Neural cell (in vitro differentiated cells): ENCODE measurements at regions not wholly inside any gene's neighbourhood (a gene's known extent, or its start where the extent isn't known, plus 50 kb on each side); places are given as distances from the start of the nearest gene placed in this dataset.
A peak's percentile ranks its signal among the peaks of the same experiment; 100 is the strongest.

ENCODE experiments used
- H2AFZ ChIP-seq: fragments of 200-600, 300-800 bp; sonication (generic), shearing (Covaris generic); 2 replicates; pipeline ENCODE4 v1.6.0; 2014; ENCODE audit warnings: low read depth, mild to moderate bottlenecking, antibody characterized with exemption, low read length, moderate library complexity
- H3F3A ChIP-seq: fragments of 200-600 bp; shearing (Covaris generic); 2 replicates; pipeline ENCODE4 v1.6.1; 2016; ENCODE audit warnings: mild to moderate bottlenecking, moderate library complexity, mixed read lengths, antibody characterized with exemption, low read length; ENCODE audit not compliant: insufficient read depth, poor library complexity, severe bottlenecking
- H3K27ac ChIP-seq: fragments of 200-600, 300-800 bp; sonication (generic), shearing (Covaris generic); 2 replicates; pipeline ENCODE4 v1.5.1; 2014; ENCODE audit warnings: mild to moderate bottlenecking, low read length, moderate library complexity
- H3K27me3 ChIP-seq: fragments of 300-800, 200-600 bp; sonication (generic), shearing (Covaris generic); 2 replicates; pipeline ENCODE4 v1.6.0; 2014; ENCODE audit warnings: mild to moderate bottlenecking, low read depth, low read length, moderate library complexity; ENCODE audit not compliant: insufficient read depth
- H3K36me3 ChIP-seq: fragments of 300-800, 200-600 bp; sonication (generic), shearing (Covaris generic); 2 replicates; pipeline ENCODE4 v1.5.1; 2014; ENCODE audit warnings: mild to moderate bottlenecking, antibody characterized with exemption, low read length, moderate library complexity; ENCODE audit not compliant: insufficient read depth
- H3K4me2 ChIP-seq: fragments of 300-800, 200-600 bp; sonication (generic), shearing (Covaris generic); 2 replicates; pipeline ENCODE4 v1.6.0; 2014; ENCODE audit warnings: mild to moderate bottlenecking, low read length
- H3K4me3 ChIP-seq: fragments of 300-800, 200-600 bp; sonication (generic), shearing (Covaris generic); 2 replicates; pipeline ENCODE4 v1.5.1; 2014; ENCODE audit warnings: mild to moderate bottlenecking, low read length, moderate library complexity
- H3K79me2 ChIP-seq: fragments of 200-600 bp; shearing (Covaris generic); replicated peaks from 2 replicates; pipeline ENCODE4 v1.6.0; 2014; ENCODE audit warnings: mild to moderate bottlenecking, low read length, moderate library complexity; ENCODE audit not compliant: insufficient read depth
- H3K9ac ChIP-seq: fragments of 300-800, 200-600 bp; sonication (generic), shearing (Covaris generic); 2 replicates; pipeline ENCODE4 v1.6.1; 2016; ENCODE audit warnings: mild to moderate bottlenecking, low read length, mixed read lengths
- H3K9me2 ChIP-seq: fragments of 200-600 bp; shearing (Covaris generic); 2 replicates; pipeline ENCODE4 v1.6.1; 2016; ENCODE audit warnings: mild to moderate bottlenecking, low read length, mixed read lengths; ENCODE audit not compliant: insufficient read depth
- H3K9me3 ChIP-seq: fragments of 200-600, 300-800 bp; sonication (generic), shearing (Covaris generic); 2 replicates; pipeline ENCODE4 v1.6.1; 2016; ENCODE audit warnings: mild to moderate bottlenecking, mixed run types, low read length, moderate library complexity, mixed read lengths
- H4K20me1 ChIP-seq: fragments of 200-600 bp; shearing (Covaris generic); 2 replicates; pipeline ENCODE4 v1.6.1; 2016; ENCODE audit warnings: mild to moderate bottlenecking, mixed run types; ENCODE audit not compliant: insufficient read depth
- EP300 ChIP-seq: fragments of 450-650 bp; conservative IDR thresholded peaks from 2 replicates; pipeline ENCODE4 v1.6.1; 2014; ENCODE audit warnings: antibody characterized with exemption, mild to moderate bottlenecking, moderate library complexity; ENCODE audit not compliant: poor library complexity, severe bottlenecking
- EZH2 ChIP-seq: fragments of 200-600, 300-800 bp; shearing (Covaris generic), sonication (generic); IDR thresholded peaks from 2 replicates; pipeline ENCODE4 v1.6.1; 2014; ENCODE audit warnings: antibody characterized with exemption, low read length, borderline replicate concordance, mild to moderate bottlenecking; ENCODE audit not compliant: insufficient read depth, poor library complexity, severe bottlenecking
- MXI1 ChIP-seq: fragments of 450-650 bp; conservative IDR thresholded peaks from 2 replicates; pipeline ENCODE4 v1.6.1; 2014; ENCODE audit warnings: antibody characterized with exemption, mild to moderate bottlenecking; ENCODE audit not compliant: poor library complexity, severe bottlenecking
- POLR2AphosphoS5 ChIP-seq: IDR thresholded peaks from 2 replicates; pipeline ENCODE4 v1.6.1; 2012
- RAD21 ChIP-seq: fragments of 450-650 bp; conservative IDR thresholded peaks from 2 replicates; pipeline ENCODE4 v1.6.1; 2014; ENCODE audit warnings: antibody characterized with exemption, mild to moderate bottlenecking, moderate library complexity
- SMC3 ChIP-seq: fragments of 450-650 bp; conservative IDR thresholded peaks from 2 replicates; pipeline ENCODE4 v1.6.1; 2014; ENCODE audit warnings: antibody characterized with exemption, mild to moderate bottlenecking, moderate library complexity; ENCODE audit not compliant: poor library complexity
- TAF1 ChIP-seq: IDR thresholded peaks from 2 replicates; pipeline ENCODE4 v1.6.1; 2012; ENCODE audit warnings: low read depth
- TF ChIP-seq, protein P1 (sequence below): fragments of 450-650 bp; IDR thresholded peaks from 2 replicates; pipeline ENCODE4 v1.5.1; 2014; ENCODE audit warnings: antibody characterized with exemption, mild to moderate bottlenecking, moderate library complexity; ENCODE audit not compliant: poor library complexity, severe bottlenecking
- TF ChIP-seq, protein P2 (sequence below): IDR thresholded peaks from 2 replicates; pipeline ENCODE4 v1.6.1; 2012; ENCODE audit warnings: borderline replicate concordance

DNA sequence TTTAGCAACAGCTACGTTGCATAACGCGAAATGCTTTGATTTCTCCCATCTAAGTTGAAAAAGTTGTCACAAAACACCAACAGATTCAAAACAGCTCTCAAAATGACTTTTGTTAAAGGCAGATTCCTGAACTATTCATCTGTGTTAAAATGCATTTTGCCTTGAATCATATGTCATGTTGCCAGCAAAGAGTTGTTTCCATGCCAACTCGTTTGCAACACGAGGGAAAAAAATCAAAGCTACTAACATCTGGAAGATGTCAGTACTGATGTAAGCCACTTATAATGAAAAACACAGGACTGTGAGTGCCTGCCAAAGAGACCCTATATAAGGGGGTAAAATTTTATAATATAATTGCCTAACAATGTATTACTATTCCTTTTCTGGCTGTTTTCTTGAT lies 182.7 kb upstream of the PTBP2 start:
- Histone ChIP-seq H3K4me3 (peak overlapping the region; percentile 4), H3K4me2 (peak overlapping the region; percentile 29), H2AFZ (no peak overlapping the region), H3K36me3 (no peaks in the 10 kb centered on the region), H3K9me2 (no peaks in the 10 kb centered on the region), H3K27me3 (no peaks in the 10 kb centered on the region), H3K79me2 (no peaks in the 10 kb centered on the region), H3K9ac (peak overlapping the region; percentile 13), H3F3A (no peaks in the 10 kb centered on the region), H3K27ac (peak overlapping the region; percentile 57), H3K9me3 (no peaks in the 10 kb centered on the region), H4K20me1 (no peaks in the 10 kb centered on the region)
- TF ChIP-seq, protein P1, sequence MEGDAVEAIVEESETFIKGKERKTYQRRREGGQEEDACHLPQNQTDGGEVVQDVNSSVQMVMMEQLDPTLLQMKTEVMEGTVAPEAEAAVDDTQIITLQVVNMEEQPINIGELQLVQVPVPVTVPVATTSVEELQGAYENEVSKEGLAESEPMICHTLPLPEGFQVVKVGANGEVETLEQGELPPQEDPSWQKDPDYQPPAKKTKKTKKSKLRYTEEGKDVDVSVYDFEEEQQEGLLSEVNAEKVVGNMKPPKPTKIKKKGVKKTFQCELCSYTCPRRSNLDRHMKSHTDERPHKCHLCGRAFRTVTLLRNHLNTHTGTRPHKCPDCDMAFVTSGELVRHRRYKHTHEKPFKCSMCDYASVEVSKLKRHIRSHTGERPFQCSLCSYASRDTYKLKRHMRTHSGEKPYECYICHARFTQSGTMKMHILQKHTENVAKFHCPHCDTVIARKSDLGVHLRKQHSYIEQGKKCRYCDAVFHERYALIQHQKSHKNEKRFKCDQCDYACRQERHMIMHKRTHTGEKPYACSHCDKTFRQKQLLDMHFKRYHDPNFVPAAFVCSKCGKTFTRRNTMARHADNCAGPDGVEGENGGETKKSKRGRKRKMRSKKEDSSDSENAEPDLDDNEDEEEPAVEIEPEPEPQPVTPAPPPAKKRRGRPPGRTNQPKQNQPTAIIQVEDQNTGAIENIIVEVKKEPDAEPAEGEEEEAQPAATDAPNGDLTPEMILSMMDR, result no peak
- TF ChIP-seq POLR2AphosphoS5, result peak; percentile 41
- TF ChIP-seq SMC3, result no peak
- TF ChIP-seq EZH2, result no peak
- peak; percentile 74 for TF ChIP-seq EP300

DNA sequence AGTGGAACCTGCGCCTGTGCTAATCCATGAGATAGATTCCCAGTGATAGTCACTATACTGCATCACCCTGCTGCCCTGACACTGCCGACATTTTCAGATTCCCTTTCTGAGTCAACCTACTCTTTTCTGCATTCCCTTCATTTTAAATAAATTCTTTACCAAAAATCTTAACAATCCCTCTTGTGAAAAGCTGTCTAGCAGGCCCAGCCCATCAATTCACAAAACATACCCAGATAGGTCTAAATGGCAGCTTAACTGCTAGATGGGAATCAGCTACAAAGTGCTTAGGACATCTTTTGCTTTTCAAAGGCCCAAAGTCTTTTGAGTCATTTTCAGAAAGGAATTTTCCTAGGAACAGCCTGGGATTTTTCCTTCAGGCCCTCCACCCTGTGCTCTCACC lies 180.1 kb upstream of the PTBP2 start:
- H3K4me2 ChIP-seq, result no peak overlapping the region
- no peak overlapping the region for H3K27ac ChIP-seq
- H2AFZ ChIP-seq, result no peak overlapping the region
- H3F3A ChIP-seq, result no peaks in the 10 kb centered on the region
- no peaks in the 10 kb centered on the region for H3K79me2 ChIP-seq
- H4K20me1 ChIP-seq, result no peaks in the 10 kb centered on the region
- no peaks in the 10 kb centered on the region for H3K27me3 ChIP-seq
- no peaks in the 10 kb centered on the region for H3K36me3 ChIP-seq
- H3K9ac ChIP-seq, result no peak overlapping the region
- TF ChIP-seq POLR2AphosphoS5 (no peak), EP300 (no peak), TAF1 (no peak), RAD21 (no peak), SMC3 (no peak), MXI1 (no peak), EZH2 (no peak)
- TF ChIP-seq, protein P2, sequence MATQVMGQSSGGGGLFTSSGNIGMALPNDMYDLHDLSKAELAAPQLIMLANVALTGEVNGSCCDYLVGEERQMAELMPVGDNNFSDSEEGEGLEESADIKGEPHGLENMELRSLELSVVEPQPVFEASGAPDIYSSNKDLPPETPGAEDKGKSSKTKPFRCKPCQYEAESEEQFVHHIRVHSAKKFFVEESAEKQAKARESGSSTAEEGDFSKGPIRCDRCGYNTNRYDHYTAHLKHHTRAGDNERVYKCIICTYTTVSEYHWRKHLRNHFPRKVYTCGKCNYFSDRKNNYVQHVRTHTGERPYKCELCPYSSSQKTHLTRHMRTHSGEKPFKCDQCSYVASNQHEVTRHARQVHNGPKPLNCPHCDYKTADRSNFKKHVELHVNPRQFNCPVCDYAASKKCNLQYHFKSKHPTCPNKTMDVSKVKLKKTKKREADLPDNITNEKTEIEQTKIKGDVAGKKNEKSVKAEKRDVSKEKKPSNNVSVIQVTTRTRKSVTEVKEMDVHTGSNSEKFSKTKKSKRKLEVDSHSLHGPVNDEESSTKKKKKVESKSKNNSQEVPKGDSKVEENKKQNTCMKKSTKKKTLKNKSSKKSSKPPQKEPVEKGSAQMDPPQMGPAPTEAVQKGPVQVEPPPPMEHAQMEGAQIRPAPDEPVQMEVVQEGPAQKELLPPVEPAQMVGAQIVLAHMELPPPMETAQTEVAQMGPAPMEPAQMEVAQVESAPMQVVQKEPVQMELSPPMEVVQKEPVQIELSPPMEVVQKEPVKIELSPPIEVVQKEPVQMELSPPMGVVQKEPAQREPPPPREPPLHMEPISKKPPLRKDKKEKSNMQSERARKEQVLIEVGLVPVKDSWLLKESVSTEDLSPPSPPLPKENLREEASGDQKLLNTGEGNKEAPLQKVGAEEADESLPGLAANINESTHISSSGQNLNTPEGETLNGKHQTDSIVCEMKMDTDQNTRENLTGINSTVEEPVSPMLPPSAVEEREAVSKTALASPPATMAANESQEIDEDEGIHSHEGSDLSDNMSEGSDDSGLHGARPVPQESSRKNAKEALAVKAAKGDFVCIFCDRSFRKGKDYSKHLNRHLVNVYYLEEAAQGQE, result no peak
- TF ChIP-seq, protein P1, result no peak
- no peaks in the 10 kb centered on the region for H3K9me2 ChIP-seq
- H3K4me3 ChIP-seq, result no peak overlapping the region
- H3K9me3 ChIP-seq, result no peaks in the 10 kb centered on the region
